Renal pelvis (tissue), 1 donor: ENCODE measurements at regions not wholly inside any gene's neighbourhood (a gene's known extent, or its start where the extent isn't known, plus 50 kb on each side); places are given as distances from the start of the nearest gene placed in this dataset.
"Not testable (repeated sequence)": the region's sequence is repeated elsewhere in the genome, so short reads cannot be mapped to it uniquely, and the experiment has no call there.

Source experiments
- DNase-seq: peaks from one replicate; pipeline ENCODE4 v3.0.0-alpha.2; 2013

DNA sequence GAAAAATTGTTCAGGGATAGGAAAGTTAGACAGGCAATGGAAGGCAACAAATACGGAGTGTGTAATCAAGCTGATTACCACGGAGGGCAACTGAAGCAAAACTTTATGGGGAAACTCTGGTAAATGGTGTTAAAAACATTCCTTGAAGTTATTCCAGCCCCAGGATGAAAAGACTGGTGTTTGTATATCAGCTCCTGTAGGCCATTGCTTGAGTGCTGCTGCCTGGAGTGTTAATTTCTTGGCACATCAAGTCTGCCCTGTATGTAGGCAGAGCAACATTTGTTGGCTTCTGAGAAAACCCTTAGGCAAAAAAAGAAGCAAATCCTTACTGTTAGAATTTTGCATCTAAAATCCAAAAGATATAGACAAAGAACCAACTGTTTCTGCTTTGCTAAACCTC lies 686.5 kb upstream of the ACO1 start:
- no peak for DNase-seq

DNA sequence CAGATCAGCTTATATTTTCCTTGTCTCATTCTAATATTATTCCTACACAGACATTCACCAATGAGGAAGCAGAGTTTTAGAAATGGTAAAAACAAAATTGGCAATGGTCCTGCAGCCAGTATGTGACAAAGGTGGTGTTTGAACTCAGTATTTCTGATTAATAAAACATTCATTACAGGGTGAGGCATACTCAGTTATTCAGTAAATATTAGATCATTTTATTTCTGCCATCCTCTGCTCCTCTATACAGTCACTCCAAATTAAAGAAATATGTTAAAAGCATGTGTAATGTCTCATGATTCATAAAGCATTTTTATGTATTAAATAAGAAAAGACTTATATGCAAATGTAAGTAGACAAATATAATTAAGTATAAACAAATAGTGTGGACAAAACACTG lies 684.6 kb upstream of the ACO1 start:
- no peak for DNase-seq

DNA sequence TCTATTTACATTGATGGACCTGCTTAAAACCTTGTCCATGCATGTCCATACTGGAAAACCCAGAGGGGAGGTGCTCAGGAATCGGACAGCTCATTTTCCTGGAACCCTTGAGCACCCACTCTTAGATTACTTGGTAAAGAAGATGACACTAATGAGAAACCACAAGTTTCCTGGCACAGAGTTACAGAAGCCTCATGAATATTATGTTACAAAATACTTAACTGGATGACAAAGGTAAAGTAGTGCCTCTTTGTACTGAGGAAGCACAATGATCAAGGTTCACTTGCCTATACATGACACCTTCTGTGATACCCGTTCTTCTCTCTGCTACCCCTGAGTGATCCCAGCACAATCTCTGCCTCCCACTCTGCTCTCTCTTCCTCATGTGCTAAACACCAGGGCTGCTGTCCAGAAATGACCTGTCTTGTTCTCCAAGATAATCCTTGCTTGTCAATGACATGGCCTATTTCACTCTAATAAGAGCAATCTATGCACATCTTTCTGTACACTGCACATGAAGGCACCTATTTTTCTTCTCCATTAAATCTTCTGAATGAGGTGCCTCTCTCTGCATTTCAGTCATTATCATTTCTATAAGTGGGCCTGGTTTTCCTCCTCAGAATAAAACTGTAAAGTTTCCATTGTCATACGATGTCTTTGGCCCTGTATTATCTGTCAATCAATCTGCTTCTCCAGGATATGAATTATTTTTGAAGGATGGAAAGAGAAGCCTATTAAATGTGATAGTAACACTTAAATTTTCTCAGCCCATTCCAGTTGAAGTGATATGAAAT lies 684.0 kb upstream of the ACO1 start:
- DNase-seq = no peak

DNA sequence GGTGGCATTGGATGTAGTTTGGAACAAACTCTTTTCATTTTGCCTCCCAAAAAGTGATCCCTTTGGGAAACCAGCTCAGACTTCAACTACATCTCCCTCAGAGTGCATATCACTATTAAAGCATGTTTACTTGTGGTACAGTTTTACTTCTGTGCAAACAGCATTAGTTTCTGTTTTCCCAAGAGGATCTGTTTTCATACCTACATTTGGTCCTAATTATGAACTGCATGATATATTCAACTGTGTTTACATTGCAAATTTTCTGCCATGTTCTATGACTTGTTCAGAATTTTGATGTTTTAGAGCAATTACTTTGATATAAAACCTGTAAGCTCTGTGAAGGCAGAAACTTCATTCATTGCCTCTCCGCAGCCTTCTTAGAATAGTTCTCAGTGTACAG lies 681.5 kb upstream of the ACO1 start:
- no peak for DNase-seq

DNA sequence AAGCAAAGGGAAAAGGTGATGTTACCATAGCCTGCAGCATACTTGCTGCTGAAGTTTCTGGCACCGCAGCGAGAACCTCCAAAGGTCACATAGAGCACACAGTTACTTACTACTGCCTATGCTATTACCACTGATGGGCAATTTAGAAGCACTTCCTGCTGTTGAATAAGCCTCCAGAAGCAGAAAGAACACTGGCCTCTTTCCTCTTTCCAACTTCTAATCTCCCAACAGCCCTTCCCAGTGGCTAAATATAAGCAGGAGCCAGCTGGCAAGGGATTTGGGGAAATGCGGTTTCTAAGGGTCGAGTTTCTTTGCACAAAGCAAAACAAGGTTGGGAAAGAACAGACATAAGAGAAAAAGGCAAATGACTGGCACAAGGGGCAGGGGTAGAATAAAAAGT lies 669.2 kb upstream of the ACO1 start:
- no peak for DNase-seq

DNA sequence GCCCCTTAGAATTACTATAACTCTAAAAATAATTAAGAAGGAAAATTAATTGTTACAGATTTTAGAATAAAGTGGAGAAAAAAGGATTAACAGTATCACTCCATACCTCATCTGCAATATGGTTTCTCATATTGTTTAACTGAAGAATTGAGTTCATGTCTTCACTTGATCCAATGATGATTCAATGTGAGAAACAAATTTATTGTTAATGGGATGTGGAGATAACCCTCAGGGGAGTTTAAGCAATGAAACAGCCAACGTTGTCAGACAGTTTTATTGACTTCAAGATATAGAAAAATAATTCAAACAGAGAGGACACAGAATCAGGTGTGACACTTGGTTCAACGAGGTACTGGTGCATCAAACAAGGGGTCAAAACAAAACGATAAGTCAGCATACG lies 665.2 kb upstream of the ACO1 start:
- DNase-seq = no peak

DNA sequence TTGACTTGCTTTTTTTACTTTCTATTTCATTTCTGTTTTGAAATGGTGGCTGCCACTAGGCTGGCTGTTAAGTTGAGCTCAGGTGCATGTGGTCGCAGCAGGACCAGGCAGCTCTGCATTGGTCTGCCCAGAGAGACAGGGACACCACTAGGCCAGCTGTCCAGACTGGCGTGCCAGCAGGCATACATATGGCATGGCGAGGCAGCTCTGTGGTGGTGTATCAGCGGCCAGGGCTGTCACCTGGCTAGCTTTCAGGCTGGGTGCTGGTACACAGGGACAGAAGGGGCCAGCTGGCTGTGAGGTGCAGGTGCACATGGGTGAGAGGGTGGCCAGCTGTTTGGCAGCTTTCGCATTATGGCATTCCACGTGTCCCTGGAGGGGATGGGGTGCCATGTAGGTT lies 654.0 kb upstream of the ACO1 start:
- DNase-seq = no peak

DNA sequence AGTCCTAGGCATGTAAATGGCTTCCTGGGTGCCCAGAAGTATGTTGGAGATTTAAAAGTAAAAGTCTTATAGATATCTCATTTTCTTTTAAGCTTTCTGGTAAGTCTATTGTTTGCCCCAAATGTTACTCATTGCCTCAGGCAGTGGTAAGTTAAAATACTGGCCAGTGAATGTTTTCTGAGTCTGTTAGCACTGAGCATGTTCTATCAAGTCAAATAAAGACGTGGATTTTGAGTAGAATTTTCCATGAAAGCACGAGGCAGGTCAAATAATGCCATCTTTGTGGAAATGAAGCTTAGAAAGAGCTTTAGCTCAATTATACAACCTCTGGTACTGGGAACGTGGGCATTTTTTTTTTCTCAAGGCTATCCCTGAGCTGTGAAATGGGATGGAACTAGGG lies 651.3 kb upstream of the ACO1 start:
- no peak for DNase-seq

DNA sequence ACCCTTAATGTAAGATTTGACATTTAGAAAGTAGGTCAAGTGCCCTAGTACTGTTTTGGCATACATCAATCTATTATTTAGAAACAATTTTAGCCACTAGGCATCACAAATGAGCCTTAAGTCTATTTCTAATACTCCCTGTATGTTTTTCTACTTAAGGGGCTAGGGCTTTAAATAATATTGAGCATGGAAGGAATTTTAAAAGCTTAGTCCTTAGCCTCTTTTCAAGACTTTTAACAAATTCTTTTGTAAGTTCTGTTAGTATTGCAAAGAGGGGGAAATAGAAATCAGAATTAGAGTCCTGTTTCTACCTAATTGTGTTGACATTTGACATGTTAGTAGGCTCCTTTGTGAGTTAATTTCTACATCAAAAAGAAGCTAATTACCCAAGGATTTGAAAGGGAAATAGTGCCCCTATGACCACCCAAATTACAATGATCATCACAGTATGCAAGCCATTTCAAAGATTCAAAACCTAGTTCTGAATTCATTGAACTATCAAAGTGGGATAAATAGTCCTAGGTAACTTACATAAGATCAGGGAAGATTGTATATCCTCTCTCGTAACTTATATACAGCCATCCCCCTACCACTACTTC lies 647.8 kb upstream of the ACO1 start:
- no peak for DNase-seq

DNA sequence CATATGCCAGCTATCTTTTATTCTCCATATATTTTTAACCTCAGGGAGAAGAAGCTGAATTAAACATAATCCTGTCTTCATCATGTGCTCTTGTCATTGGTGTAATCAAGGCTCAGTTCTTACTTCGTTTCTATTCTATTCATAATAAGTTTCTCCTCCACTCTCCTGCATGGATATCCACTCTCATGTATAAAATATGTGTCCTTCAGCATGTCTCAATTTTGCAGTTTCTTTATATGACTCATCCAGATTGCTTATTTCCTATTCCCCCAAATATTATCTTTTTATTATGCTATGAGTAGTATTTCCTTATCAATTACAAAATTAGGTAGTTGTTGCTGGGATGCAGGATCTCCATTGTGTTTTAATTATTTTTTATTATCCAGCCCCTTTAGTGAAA lies 643.7 kb upstream of the ACO1 start:
- no peak for DNase-seq

DNA sequence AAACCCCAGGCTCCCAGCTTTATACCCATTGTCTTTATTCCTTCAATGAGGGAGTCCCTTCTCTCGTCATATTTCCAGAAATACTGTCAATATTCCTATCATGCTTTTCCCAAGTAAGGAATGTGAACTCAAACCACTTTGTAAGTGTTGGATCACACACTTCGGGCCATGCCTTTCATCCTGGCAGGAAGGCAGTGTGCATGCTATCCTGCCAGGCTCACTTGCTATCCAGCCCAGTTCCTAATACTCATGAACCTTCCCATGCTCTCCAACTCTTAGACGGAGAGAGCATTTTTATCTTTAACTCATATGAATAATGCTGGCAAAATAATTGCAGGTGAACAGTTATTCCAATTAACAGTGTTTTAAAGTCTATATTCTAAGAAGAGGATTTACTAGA lies 639.9 kb upstream of the ACO1 start:
- no peak for DNase-seq

DNA sequence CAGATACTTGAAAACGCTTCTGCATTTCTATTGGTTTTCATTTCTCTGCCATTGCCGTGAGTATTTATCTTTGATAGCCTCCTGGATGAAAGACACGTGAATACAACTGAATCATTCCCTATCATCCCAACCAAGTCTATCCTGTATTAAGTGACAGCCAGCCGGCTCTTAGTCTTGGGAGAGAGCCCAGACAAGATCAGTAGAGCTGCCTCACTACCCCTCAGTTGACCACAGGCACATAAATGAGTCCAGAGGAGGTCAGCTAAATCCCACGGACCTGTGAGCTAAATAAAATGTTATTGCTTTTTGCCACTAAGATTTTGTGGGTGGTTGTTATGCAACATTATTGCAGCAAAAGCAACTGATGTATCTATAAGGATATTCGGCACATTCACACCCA lies 639.0 kb upstream of the ACO1 start:
- no peak for DNase-seq

DNA sequence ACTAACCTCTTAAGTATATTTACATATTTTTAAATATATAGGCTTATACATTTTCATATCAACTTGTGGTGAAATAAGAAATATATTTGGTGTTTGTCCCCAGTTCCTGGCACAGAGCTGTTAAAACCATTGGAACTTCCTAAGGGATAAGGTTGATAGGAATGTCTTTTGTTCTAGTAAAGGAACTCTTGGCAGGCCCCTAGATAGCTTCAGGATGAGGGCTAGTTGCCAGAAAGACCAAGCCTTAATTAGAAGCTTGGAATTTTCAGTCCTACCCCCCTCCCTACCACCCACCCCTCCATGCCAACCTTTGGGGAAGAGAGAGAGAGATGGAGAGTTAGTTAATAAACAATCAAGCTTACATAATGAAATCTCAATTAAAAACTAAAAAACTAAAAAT lies 638.6 kb upstream of the ACO1 start:
- no peak for DNase-seq

DNA sequence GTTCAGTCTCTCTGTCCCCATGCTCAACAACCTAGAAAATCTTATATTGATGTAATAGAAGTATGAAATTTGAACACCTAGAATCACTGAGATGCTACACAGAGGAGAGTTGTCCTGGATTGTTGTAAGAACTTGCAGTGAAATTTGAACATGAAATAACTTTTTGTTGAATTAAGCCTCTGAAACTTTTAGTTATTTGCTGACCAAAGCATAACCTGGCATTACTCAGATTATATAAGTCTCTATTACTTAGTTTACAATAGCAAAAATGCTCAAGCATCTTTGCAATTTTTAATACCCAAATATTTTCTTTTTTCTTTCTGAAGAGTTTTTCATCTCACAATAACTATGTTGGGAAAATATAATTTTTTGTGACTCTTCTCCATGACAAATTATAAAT lies 630.7 kb upstream of the ACO1 start:
- DNase-seq = no peak

DNA sequence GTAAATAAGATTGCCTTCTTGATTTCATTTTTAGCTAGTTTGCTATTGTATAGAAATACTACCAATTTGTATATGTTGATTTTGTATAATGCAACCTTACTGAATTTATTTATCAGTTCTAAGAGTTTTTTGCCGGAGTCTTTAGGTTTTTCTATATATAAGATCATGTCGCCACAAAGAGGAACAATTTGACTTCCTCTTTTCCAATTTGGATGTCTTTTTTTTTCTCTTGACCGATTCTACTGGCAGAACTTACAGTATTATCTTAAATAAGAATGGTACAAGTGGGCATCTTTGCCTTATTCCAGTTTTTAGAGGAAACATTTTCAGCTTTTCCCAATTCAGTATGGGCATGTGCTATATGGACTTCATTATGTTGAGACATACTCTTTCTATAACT lies 624.7 kb upstream of the ACO1 start:
- no peak for DNase-seq

DNA sequence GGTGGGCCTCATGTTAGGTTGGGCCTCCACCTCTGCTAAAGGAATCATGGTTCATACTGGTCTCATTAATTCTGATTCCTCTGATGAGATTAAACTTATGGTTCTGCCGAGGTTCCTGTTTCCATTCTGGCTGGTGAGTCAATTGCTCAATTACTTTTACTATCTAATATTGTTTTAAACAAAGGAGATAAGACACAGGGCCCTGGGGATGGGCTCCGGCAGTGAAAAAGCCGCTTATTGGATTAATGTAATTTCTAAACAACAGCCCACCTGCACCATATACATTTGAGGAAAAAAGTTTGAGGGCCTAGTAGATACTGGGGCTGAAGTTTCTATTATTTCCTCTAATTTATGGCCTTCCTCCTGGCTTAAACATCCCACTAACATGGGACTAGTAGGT lies 610.4 kb upstream of the ACO1 start:
- not testable (repeated sequence) for DNase-seq

DNA sequence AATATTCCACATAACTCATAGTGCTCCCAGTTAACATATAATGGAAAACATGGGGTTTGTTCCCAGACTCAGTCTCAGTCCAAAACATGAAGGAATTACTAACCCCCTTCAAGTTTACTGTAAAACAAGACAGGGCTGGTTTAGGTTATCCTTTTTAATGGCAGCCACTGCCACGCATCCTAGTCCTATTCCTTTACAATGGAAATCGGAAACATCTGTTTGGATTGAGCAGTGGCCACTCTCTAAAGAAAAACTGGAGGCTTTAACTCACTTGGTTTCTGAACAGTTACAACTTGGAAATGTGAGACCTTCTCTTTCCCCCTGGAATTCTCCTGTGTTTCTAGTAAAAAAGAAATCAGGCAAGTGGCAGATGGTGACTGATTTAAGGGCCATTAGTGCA lies 609.9 kb upstream of the ACO1 start:
- no peak for DNase-seq

DNA sequence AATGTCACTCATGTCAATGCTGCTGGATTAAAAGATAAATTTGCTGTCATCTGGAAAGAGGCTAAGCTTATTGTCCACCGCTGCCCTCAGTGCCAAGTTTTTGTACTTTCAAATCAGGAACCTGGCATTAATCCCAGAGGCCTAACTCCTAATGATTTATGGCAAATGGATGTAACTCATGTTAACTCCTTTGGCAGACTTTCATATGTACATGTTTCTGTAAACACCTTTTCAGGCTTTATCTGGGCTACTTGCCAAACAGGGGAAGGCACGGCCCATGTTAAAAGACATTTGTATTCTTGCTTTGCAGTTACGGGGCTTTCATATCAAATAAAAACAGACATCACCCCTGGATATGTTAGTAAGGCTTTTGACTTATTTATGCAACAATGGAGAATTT lies 608.0 kb upstream of the ACO1 start:
- DNase-seq = no peak

DNA sequence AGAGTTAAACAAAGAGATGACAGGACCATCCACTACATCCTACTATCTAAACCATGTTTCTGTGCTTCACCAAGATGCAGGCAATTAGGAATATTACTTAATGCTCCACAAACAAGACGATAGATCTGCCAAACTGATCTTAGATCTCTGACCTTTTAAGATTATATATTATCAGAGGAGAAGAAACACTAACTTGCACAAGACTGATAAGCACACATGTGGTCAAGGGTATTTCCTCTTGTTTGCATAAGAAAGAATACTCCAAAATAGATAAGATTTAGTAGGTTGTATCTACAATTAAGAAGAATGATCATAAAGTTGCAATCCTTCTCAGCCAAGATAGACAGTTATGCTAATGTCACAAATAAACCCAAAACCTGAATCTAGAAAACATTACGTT lies 601.0 kb upstream of the ACO1 start:
- no peak for DNase-seq

DNA sequence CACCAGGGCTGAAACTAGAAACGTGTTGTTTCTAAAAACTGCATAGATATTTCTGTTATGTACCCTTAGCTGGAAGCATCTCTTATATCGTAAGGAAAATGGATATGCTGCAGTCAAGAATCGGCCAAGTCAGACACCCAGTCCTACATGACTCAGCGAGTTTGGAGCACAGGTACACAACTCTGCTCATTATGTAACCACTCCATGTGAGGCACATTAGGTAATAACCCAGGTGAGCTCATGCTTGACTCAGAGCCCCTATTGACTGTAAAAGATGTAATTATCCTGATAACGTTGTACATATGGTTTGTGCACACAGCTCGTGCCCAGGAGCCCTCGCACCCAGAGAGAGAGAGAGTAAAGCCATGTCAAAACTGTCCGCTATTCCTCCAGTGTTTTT lies 593.7 kb upstream of the ACO1 start:
- no peak for DNase-seq

DNA sequence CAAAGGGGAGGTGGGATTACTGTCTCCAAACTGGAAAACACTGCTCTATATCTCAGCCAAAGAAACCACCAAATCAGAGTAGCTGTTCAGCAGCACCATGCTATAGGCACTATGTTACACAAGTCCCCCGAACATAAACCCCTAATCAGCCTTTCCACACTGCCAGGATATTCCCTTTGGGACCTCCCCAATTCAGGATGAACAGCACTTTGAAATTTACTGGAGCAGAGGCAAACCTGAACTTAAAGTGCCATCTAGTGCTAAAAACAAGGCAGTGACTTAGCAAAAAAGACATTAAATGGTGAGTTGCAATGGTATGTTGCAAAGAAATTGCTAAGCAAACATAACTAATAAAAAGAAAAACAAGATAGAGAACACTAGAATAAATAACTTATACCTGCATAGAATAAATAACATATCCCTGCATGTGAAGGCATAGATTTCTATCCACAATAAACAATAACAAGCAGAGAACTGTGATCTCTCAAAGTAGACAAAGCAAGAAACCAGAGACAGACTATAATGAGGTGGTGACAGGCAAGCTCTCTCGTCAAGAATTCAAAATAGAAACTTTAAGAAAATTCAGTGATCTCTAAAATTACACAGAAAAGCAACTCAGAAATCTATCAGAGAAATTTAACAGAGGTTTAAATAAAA lies 584.4 kb upstream of the ACO1 start:
- no peak for DNase-seq

DNA sequence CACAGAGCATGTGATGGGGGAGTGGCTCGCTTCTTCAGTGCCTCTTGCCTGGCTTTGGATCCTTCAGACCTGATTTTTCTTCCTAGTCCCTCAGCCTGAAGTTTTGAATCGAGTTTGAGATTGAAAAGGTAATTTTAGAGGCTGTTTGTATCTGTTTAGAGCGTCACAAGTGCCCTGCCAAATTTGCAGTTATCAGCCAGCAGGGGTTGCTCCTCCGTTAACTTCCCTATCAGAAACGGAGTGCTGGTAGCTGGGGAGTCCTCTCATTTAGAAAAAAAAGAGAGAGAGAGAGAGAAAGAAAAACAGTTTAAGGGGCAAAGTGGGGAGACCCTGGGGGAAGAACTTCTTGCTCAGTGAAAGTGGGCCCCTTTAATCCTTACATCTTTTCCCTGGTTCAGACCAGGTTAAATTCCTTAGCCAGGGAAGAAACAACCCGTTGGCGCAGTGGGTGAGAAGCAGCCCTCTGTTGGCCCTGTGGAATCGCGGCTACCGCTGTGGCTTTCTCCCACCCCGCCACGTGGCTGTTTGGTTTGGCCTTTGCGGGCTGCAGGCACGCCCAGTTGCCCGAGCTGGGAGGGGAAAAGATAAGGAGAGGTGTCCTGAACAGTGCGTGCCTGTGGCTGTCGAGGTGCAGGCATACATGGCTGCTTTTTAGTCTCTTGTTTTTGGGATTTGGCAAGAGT lies 576.7 kb upstream of the ACO1 start:
- DNase-seq = no peak

DNA sequence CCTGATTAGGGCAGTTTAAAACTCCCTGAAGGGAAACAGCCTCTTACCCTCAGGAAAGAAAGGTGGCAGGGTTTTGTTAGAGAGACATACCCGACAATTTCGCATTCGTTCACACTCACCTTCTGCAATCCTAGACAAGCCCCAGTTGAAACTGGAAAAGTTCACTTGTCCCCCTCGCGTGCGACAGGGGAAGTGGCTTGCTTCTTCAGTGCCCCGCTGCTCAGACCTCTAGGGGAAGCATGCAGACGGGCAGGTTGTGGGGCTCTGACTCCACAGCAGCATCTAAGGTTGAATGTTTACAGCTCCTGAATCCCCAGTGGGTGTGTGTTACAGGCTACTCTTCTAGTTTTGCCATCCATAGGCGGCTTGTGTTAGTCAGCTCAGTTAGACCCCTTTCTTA lies 575.7 kb upstream of the ACO1 start:
- DNase-seq = no peak
